GM23248 (cell line): ENCODE measurements at regions not wholly inside any gene's neighbourhood (a gene's known extent, or its start where the extent isn't known, plus 50 kb on each side); places are given as distances from the start of the nearest gene placed in this dataset.

Source experiments
- EZH2 ChIP-seq: fragments of 200-600 bp; sonication (generic); IDR thresholded peaks from 2 replicates; pipeline ENCODE4 v1.6.1; 2018; ENCODE audit warnings: antibody characterized with exemption, mild to moderate bottlenecking; ENCODE audit not compliant: insufficient read depth, poor library complexity, severe bottlenecking
- EZH2phosphoT487 ChIP-seq: fragments of 200-600 bp; sonication (generic); IDR thresholded peaks from 2 replicates; pipeline ENCODE4 v1.6.1; 2018; ENCODE audit warnings: antibody characterized with exemption, moderate library complexity, mild to moderate bottlenecking, low read depth; ENCODE audit not compliant: insufficient read depth

DNA sequence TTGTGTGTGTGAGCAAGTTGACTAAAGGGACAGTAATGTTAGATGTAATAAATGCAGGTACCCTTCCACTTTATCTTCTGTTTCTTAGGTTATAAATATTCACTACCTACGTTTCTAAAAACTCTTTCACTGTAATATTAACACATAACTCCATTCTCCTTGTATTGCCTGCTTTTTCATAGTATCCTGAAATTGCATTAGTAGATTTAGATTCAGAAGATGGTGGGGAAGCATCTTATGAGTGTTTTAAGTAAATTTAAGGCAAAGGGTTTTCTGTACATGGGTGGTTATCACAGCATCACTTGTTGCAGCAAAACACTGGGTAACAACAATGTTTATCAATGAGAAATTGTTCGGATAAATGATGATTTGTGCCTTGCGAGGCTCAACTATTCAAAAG is 115.2 kb upstream of the VPREB1 start:
- TF ChIP-seq EZH2 (no peak), EZH2phosphoT487 (no peak)
